WERI-Rb-1 (cell line): ENCODE measurements at regions not wholly inside any gene's neighbourhood (a gene's known extent, or its start where the extent isn't known, plus 50 kb on each side); places are given as distances from the start of the nearest gene placed in this dataset.

ENCODE experiments used
- DNase-seq: peaks from one replicate; pipeline ENCODE4 v3.0.0-alpha.2; 2020
- H3K27ac ChIP-seq: fragments of 250-450 bp; sonication (Bioruptor Pico); 2 replicates; pipeline ENCODE4 v1.5.1; 2020; ENCODE audit warnings: mild to moderate bottlenecking, moderate library complexity
- H3K27me3 ChIP-seq: fragments of 250-450 bp; sonication (Bioruptor Pico); 2 replicates; pipeline ENCODE4 v1.5.1; 2021; ENCODE audit warnings: mild to moderate bottlenecking, low read depth, moderate library complexity; ENCODE audit not compliant: insufficient read depth, severe bottlenecking
- H3K36me3 ChIP-seq: fragments of 250-450 bp; sonication (Bioruptor Pico); 2 replicates; pipeline ENCODE4 v1.5.1; 2020; ENCODE audit warnings: mild to moderate bottlenecking, moderate library complexity
- H3K4me3 ChIP-seq: 2 replicates; pipeline ENCODE4 v1.5.1; 2011; ENCODE audit warnings: low read depth, mild to moderate bottlenecking, control low read depth, low read length
- H3K9me3 ChIP-seq: fragments of 250-450 bp; sonication (Bioruptor Pico); 2 replicates; pipeline ENCODE4 v1.5.1; 2021; ENCODE audit warnings: mild to moderate bottlenecking, moderate library complexity; ENCODE audit not compliant: severe bottlenecking
- CTCF ChIP-seq: IDR thresholded peaks from 2 replicates; pipeline ENCODE4 v1.5.1; 2011; ENCODE audit warnings: low read depth, mild to moderate bottlenecking, control low read depth, inconsistent platforms, low read length

- no peak overlapping the region for H3K4me3 ChIP-seq
- H3K27me3 ChIP-seq: no peaks in the 10 kb centered on the region
- H3K36me3 ChIP-seq: no peaks in the 10 kb centered on the region
- no peak for DNase-seq
- no peak overlapping the region for H3K27ac ChIP-seq
- TF ChIP-seq CTCF: no peak
- no peaks in the 10 kb centered on the region for H3K9me3 ChIP-seq
Measured at GRCh38 chr16:49057936-49058335, 223.7 kb downstream of the CBLN1 start.

DNA sequence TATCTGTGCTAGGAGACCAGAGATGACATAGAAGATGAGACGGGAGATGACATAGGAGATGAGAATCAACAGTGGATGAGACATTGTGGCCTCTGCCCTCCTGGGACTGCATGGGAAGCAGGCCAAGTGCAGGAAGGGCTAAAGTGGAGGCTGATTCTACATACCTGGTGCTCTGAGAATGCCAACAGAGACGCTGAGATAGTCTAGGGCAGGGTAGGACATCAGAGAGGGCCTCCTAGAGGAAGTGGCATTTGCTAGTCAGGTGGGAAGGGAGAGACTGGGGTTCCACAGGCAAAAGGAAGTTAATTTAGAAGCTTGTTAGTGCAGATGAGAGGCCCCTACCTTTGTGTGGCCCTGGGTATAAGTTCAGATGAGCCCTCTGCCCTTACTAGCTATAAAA lies 224.2 kb downstream of the CBLN1 start:
- no peak for DNase-seq
- no peak for TF ChIP-seq CTCF
- Histone ChIP-seq H3K4me3 (no peak overlapping the region), H3K27ac (no peak overlapping the region), H3K36me3 (no peaks in the 10 kb centered on the region), H3K27me3 (no peaks in the 10 kb centered on the region), H3K9me3 (no peaks in the 10 kb centered on the region)

- no peak for TF ChIP-seq CTCF
- Histone ChIP-seq H3K9me3 (no peaks in the 10 kb centered on the region), H3K27me3 (no peaks in the 10 kb centered on the region), H3K36me3 (no peaks in the 10 kb centered on the region), H3K4me3 (no peak overlapping the region), H3K27ac (no peak overlapping the region)
- no peak for DNase-seq
Measured at GRCh38 chr16:49056546-49056945, 225.1 kb downstream of the CBLN1 start.

- no peak for DNase-seq
- TF ChIP-seq CTCF: no peak
- H3K4me3 ChIP-seq: no peak overlapping the region
- no peak overlapping the region for H3K27ac ChIP-seq
- no peaks in the 10 kb centered on the region for H3K27me3 ChIP-seq
- H3K36me3 ChIP-seq: no peaks in the 10 kb centered on the region
- no peaks in the 10 kb centered on the region for H3K9me3 ChIP-seq
Measured at GRCh38 chr16:49055824-49056545, 225.7 kb downstream of the CBLN1 start.

DNA sequence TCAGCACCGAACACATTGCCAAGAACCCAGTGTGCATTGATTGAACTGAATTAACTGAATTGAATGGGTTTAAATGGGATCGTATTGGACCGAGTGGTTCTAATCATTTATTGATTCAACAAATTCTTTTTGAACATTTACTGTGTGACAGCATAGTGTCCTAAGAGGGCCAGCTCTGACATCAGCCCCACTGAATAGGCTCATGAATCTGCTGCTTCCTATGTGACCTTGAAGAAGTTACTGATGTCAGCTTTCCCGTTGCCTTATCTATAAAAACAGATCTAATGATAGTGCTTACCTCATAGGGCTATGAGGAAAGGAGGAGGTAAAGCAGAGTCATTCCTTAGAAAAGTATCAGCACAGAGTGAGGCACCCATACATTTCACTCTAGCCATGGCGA lies 226.3 kb downstream of the CBLN1 start:
- no peak overlapping the region for H3K4me3 ChIP-seq
- TF ChIP-seq CTCF: no peak
- H3K9me3 ChIP-seq: no peaks in the 10 kb centered on the region
- H3K27me3 ChIP-seq: no peaks in the 10 kb centered on the region
- DNase-seq: no peak
- H3K27ac ChIP-seq: no peak overlapping the region
- H3K36me3 ChIP-seq: no peaks in the 10 kb centered on the region

GRCh38 chr16:49054606-49055005 lies 227.0 kb downstream of the CBLN1 start:
- Histone ChIP-seq H3K27me3 (no peaks in the 10 kb centered on the region), H3K36me3 (no peaks in the 10 kb centered on the region), H3K27ac (no peak overlapping the region), H3K9me3 (no peaks in the 10 kb centered on the region), H3K4me3 (no peak overlapping the region)
- DNase-seq: no peak
- no peak for TF ChIP-seq CTCF
